Forelimb muscle (tissue), 1 donor: ENCODE measurements at regions not wholly inside any gene's neighbourhood (a gene's known extent, or its start where the extent isn't known, plus 50 kb on each side); places are given as distances from the start of the nearest gene placed in this dataset.
A peak's percentile ranks its signal among the peaks of the same experiment; 100 is the strongest.
"Not testable (repeated sequence)": the region's sequence is repeated elsewhere in the genome, so short reads cannot be mapped to it uniquely, and the experiment has no call there.

Experiments
- DNase-seq: peaks from one replicate; pipeline ENCODE4 v3.0.0-alpha.2; 2013; ENCODE audit warnings: low read depth

- not testable (repeated sequence) for DNase-seq
Measured at GRCh38 chr16:29296176-29296575, 110.3 kb downstream of the NPIPB11 start.

GRCh38 chr16:29294951-29295795 is 111.3 kb downstream of the NPIPB11 start:
- DNase-seq, result not testable (repeated sequence)

GRCh38 chr16:29294400-29294933 is 112.0 kb downstream of the NPIPB11 start:
- not testable (repeated sequence) for DNase-seq

GRCh38 chr16:29293545-29293944 is 113.0 kb downstream of the NPIPB11 start:
- DNase-seq, result not testable (repeated sequence)

- not testable (repeated sequence) for DNase-seq
Measured at GRCh38 chr16:29292952-29293471, 113.5 kb downstream of the NPIPB11 start.

- DNase-seq, result not testable (repeated sequence)
Measured at GRCh38 chr16:29291329-29292271, 114.9 kb downstream of the NPIPB11 start.

GRCh38 chr16:29290631-29291247 is 115.8 kb downstream of the NPIPB11 start:
- peak; percentile 40 for DNase-seq

GRCh38 chr16:29289516-29290239 is 116.8 kb downstream of the NPIPB11 start:
- DNase-seq, result not testable (repeated sequence)

- DNase-seq, result not testable (repeated sequence)
Measured at GRCh38 chr16:29288711-29289474, 117.6 kb downstream of the NPIPB11 start.

- DNase-seq, result not testable (repeated sequence)
Measured at GRCh38 chr16:29287871-29288535, 118.5 kb downstream of the NPIPB11 start.

GRCh38 chr16:29287246-29287645 is 119.3 kb downstream of the NPIPB11 start:
- not testable (repeated sequence) for DNase-seq

- not testable (repeated sequence) for DNase-seq
Measured at GRCh38 chr16:29286796-29287195, 119.7 kb downstream of the NPIPB11 start.

GRCh38 chr16:29286161-29286560 is 120.3 kb downstream of the NPIPB11 start:
- DNase-seq, result not testable (repeated sequence)

- DNase-seq, result not testable (repeated sequence)
Measured at GRCh38 chr16:29285151-29285885, 121.2 kb downstream of the NPIPB11 start.

- DNase-seq, result not testable (repeated sequence)
Measured at GRCh38 chr16:29284723-29285122, 121.8 kb downstream of the NPIPB11 start.

- DNase-seq, result not testable (repeated sequence)
Measured at GRCh38 chr16:29284159-29284558, 122.4 kb downstream of the NPIPB11 start.

- DNase-seq, result not testable (repeated sequence)
Measured at GRCh38 chr16:29278097-29278871, 128.2 kb downstream of the NPIPB11 start.

- not testable (repeated sequence) for DNase-seq
Measured at GRCh38 chr16:29276446-29276845, 130.1 kb downstream of the NPIPB11 start.
